ENCODE measurements at regions not wholly inside any gene's neighbourhood (a gene's known extent, or its start where the extent isn't known, plus 50 kb on each side); places are given as distances from the start of the nearest gene placed in this dataset.

GRCh38 chr5:124417196-124417595 is 329.2 kb downstream of the ZNF608 start:
- no peak for TF ChIP-seq HDGF (IDR thresholded peaks at IDR 0.05)
- no peak for TF ChIP-seq SMC3 (conservative IDR thresholded peaks at IDR 0.05; ENCODE audit: insufficient read depth, low read depth, low read length)
- TF ChIP-seq CTCF (IDR thresholded peaks at IDR 0.05 in 2 of 3, conservative IDR thresholded peaks at IDR 0.05 in 1 of 3; ENCODE audit: insufficient read depth in 2 of 3, low read depth in 1 of 3, low read length in 3 of 3): no peak
- no peak for TF ChIP-seq RAD21 (CRISPR knock-in tag; conservative IDR thresholded peaks at IDR 0.05 in 1 of 2, IDR thresholded peaks at IDR 0.05 in 1 of 2)
- no peak for TF ChIP-seq ZFP36 (IDR thresholded peaks at IDR 0.05; ENCODE audit: low read depth, low read length, partially characterized antibody)
- no peak for TF ChIP-seq EP300 (IDR thresholded peaks at IDR 0.05; ENCODE audit: low read length)
- TF ChIP-seq STAT6 (CRISPR knock-in tag; IDR thresholded peaks at IDR 0.05): no peak
- TF ChIP-seq ZFP1 (CRISPR knock-in tag; IDR thresholded peaks at IDR 0.05): no peak
- no peak for TF ChIP-seq RHOXF2B (CRISPR knock-in tag; conservative IDR thresholded peaks at IDR 0.05)

Data from K562 (cell line).